HG03097 (cell line): ENCODE measurements at regions not wholly inside any gene's neighbourhood (a gene's known extent, or its start where the extent isn't known, plus 50 kb on each side); places are given as distances from the start of the nearest gene placed in this dataset.

ENCODE experiments used
- ATAC-seq: cut with Tn5 transposase; IDR thresholded peaks from one replicate; pipeline ENCODE4 v1.9.1; 2021; ENCODE audit not compliant: unreplicated experiment, low FRiP score

GRCh38 chr7:125599387-125599786 is 669.8 kb upstream of the POT1 start:
- no peak for ATAC-seq

DNA sequence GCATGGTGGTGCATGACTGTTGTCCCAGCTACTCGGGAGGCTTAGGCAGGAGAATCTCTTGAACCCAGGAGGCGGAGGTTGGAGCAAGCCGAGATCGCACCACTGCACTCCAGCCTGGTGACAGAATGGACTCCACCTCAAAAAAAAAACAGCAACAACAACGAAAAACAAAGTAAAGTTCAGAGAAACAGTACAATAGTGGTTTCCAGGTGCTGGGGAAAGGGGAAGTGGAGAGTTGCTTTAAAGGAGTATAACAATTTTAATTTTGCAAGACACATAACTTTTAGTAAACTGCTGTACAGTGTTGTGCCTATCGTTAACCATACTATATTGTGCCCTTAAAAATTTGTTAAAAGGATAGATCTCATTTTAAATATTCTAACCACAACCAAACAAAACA is 662.7 kb upstream of the POT1 start:
- no peak for ATAC-seq

DNA sequence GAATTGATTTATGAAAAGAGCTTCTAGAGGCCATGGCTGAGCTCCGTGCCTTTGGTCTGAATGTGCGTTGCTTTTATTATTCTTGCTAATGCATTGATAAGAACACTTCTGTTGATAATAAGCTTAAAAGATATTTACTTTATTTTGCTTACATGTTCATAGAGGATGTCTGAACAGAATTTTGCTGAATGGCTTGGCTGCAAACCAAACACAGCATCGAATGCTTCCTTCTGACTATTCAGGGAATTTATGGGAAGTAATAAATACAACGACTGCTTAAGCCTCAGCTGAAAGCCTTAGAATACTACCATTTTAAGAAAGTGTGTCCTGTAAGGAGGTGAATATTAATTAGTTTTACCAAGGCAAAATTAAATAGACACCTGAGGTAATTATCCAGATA is 643.5 kb upstream of the POT1 start:
- no peak for ATAC-seq

DNA sequence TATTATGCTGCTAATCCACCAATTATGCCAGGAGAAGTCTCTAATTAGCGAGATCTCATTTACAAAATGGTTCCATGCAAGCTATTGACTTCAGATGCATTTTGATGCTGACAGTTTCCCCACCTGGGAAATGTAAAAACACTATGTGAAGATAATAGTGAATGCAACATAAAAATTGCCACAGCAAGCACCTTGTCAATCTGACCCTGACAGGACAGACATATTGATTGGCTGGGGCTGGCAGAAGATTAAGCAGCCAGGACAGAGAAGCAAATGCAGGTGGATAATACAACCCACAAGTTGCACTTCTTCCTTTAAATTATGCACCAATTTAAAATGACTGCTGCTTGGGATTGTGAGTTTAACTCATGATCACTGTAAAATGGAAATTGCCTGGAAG is 642.8 kb upstream of the POT1 start:
- no peak for ATAC-seq

DNA sequence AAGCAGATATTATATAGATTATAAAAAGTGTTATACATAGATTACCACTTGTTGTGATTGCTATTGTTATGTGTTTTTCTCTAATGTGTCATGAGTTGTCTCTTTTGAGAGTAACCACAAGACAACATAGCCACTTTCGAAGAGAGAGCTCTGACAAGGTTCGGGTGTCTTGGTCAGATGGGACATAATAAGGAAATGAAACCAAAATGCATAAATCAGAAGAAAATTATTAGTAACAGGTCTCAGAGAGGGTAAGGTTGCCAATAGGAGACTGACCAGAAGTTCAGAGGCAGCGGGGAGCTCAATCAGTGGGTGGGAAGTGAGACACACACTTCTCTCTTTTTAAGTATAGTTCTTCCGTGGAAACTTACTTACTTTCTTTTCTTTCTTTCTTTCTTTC is 639.2 kb upstream of the POT1 start:
- ATAC-seq, result no peak

- no peak for ATAC-seq
These were observed 638.1 kb upstream of the POT1 start for GRCh38 chr7:125567686-125568085.

DNA sequence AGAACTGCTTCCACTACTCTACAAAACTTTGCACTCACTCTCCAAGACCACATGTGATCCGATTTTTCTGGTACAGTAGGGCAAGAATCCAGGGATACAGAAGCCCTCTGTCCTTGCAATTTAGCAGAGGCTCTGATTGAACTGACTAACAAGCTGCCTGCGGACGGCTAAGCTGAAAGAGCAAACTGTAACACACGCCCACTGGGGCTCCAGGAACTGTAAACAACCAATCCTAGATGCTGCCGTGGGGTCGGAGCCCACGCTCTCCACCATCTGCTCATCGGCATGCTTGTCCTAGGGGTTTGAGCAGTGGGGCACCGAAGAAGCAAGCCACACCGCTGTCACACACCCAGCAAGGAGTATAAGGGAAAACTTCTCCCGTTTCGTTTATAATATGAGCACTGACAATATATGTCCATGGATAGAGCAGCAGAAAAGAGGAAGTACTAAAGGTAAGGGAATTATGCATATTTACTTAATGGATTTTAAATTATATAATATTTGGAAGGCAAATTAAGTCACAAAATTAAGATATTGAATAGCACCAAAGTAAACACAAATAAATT is 634.4 kb upstream of the POT1 start:
- ATAC-seq, result no peak

DNA sequence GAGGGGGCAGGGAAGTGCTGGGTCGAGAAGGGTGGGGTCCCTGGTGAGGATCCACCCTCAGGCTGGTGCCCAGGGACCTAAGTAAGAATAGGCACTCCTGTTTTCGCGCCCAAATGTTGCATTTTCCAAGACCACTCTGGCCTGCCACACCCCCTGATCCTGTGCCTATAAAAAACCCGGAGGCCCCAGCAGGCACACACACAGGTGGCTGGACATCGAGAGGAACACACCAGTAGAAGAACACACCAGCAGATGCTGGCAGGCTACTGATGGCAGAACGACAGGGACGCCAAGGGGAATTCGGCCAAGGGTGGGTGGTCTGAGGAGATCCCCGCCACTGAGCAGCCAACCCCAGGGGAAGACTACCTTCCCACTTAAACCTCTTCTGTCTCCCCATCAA is 633.9 kb upstream of the POT1 start:
- no peak for ATAC-seq

DNA sequence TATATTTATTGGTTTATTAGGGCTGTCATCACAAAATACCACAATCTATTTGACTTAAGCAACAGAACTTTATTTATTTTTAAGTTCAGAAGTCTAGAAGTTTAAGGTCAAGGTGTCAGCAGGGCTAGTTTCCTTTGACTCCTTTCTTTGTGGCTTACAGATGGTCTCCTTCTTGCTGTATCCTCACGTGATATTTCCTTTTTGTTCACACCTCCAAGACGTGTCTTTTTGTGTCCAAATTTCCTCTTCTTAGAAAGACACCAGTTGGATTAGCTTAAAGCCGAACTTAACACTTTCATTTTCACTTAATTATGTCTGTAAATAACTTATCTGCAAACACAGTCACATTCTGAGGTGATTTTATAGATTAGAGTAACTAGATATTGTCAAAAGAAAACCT is 631.4 kb upstream of the POT1 start:
- no peak for ATAC-seq

DNA sequence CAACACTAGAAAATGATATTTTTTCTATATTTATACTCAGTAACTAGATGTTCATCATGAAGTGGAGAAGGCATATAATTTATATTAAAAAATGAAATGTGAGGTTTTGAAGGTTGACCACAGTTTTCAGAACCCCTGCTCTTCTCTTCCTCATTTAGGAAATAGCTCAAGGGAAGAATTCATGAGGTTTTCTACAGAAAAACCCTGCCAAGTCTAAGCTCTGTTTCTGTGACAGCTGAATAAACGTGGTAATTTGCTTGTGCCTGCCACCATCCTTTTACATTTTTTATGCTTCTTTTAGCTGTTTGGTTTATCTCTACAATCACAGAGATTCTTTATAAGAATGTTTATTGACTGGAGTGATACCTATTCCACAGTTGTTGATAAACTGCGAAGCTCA is 630.3 kb upstream of the POT1 start:
- ATAC-seq, result no peak

DNA sequence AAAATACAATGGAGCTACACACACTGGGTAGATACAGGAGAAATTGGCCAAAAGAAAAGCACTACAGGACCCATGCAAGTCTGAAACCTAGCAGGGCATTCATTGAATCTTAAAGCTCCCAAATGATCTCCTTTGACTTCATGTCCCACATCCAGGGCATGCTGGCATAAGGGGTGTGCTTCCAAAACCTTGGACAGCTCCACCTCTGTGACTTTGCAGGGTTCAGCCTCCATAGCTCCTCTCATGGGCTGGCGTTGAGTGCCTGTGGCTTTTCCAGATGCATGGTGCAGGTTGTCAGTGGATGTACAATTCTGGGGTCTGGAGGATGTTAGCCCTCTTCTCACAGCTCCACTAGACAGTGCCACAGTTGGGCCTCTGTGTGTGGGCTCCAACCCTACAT is 626.3 kb upstream of the POT1 start:
- ATAC-seq, result no peak

- ATAC-seq, result no peak
These were observed 621.4 kb upstream of the POT1 start for GRCh38 chr7:125551008-125551407.

- ATAC-seq, result no peak
These were observed 617.9 kb upstream of the POT1 start for GRCh38 chr7:125547505-125547904.

DNA sequence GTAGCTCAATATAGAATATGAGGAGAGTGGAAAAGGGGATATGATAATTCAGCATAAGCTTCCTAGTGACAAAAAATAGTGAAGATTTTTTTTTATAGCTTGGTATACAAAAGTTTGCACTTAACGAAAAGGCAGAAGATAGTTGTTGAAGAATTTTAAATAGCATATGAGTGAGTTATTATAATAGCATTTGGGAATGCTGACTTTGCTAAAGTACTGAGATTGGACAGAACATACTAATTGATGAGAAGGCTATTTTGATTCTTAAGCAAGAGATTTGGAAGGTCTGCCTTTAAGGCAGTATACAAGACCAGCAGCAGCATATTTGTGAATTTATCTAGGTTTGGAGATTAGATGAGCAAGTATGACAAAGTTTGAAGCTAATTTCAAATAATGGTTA is 600.9 kb upstream of the POT1 start:
- no peak for ATAC-seq

DNA sequence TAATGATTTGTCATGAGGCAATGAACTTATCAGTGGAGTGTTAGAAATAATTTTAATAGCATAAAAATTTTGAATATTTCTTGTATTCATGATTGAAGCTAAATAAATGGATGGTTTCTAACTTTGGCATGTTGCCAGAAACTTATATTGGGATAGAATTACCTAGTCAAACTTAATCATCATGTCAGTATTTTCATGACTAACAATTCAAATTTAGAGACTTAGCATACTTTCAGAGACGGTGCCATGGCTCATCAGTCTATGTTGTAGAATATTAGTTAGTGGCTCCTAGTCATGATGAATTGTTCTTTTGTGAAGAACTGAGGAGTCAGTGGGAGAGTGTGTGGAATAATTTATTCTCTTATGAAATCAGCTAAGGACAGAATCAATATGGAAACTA is 599.6 kb upstream of the POT1 start:
- ATAC-seq, result no peak

- ATAC-seq, result no peak
These were observed 597.3 kb upstream of the POT1 start for GRCh38 chr7:125526958-125527357.

- ATAC-seq, result no peak
These were observed 596.5 kb upstream of the POT1 start for GRCh38 chr7:125526092-125526491.

DNA sequence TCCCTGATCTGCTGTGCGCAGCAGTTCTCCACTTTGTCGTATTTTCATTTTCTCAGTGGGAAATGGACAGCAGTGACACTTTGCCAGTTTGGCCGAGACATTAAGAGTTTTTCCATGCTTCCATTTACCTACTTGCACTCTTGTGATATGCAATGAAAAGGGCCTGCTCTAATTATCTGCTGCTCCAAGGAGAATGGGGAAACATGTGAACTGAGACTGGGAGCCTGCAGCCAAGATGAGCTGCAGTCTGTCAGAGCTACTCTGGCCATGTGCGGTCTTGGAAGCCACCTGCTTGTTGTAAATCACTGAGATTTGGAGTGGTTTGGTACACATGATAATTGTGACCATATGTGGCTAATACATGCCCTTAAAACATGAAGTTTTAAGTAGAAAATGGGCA is 586.6 kb upstream of the POT1 start:
- ATAC-seq, result no peak

GRCh38 chr7:125512373-125512772 is 582.7 kb upstream of the POT1 start:
- no peak for ATAC-seq

GRCh38 chr7:125511310-125511709 is 581.7 kb upstream of the POT1 start:
- ATAC-seq, result no peak

GRCh38 chr7:125506331-125506730 is 576.7 kb upstream of the POT1 start:
- no peak for ATAC-seq

DNA sequence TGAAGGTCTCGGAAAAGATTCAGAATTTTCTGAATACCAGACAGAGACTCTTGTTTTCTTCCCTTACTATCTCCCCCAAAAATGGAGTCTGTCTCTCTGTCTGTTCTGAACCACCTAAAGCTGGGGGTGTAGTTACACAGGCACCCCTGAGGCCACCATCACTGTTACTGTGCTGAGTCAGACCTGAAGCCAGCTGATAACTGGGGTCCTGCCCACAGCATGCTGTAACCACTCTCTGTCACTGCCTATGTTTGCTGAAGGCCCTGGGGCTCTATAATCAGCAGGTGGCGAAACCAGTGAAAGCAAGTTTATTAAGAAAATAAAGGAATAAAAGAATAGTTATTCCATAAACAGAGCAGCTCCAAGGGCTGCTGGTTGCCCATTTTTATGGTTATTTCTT is 575.2 kb upstream of the POT1 start:
- ATAC-seq, result no peak

GRCh38 chr7:125495997-125496396 is 566.4 kb upstream of the POT1 start:
- no peak for ATAC-seq
